BLaER1 treated with 17β-estradiol and CSF1 and Interleukin-3, amounts not matched to agents 10 nM and 100 nM (cell line): ENCODE measurements at regions not wholly inside any gene's neighbourhood (a gene's known extent, or its start where the extent isn't known, plus 50 kb on each side); places are given as distances from the start of the nearest gene placed in this dataset.

Experiments
- H3K27ac ChIP-seq, 11 experiments: shearing (Covaris generic); formaldehyde crosslinking; 2 replicates each; pipeline ENCODE4 v1.8.1; 2022
- H3K27me3 ChIP-seq, 11 experiments: shearing (Covaris generic); formaldehyde crosslinking; 2 replicates each; pipeline ENCODE4 v1.8.1; 2022
- H3K36me3 ChIP-seq, 11 experiments: shearing (Covaris generic); formaldehyde crosslinking; 2 replicates each; pipeline ENCODE4 v1.8.1; 2022
- H3K4me1 ChIP-seq, 10 experiments: shearing (Covaris generic); formaldehyde crosslinking; 2 replicates each; pipeline ENCODE4 v1.8.1; 2022
- H3K4me2 ChIP-seq, 11 experiments: shearing (Covaris generic); formaldehyde crosslinking; 2 replicates each; pipeline ENCODE4 v1.8.1; 2022
- H3K4me3 ChIP-seq, 10 experiments: shearing (Covaris generic); formaldehyde crosslinking; 2 replicates each; pipeline ENCODE4 v1.8.1; 2022
- H3K9ac ChIP-seq, 11 experiments: shearing (Covaris generic); formaldehyde crosslinking; 2 replicates each; pipeline ENCODE4 v1.8.1; 2022
- H3K9me3 ChIP-seq, 11 experiments: shearing (Covaris generic); formaldehyde crosslinking; replicated peaks in 1 of 11; 2 replicates each; pipeline ENCODE4 v1.8.1; 2022
- H4K20me1 ChIP-seq, 11 experiments: shearing (Covaris generic); formaldehyde crosslinking; 2 replicates each; pipeline ENCODE4 v1.8.1; 2022
- Cebpa-rat ChIP-seq, 11 experiments: shearing (Covaris generic); IDR thresholded peaks; 2 replicates each; pipeline ENCODE4 v1.8.1; 2022

- Histone ChIP-seq H3K27ac (no peak overlapping the region), H3K4me1 (no peaks in the 10 kb centered on the region), H3K36me3 (no peaks in the 10 kb centered on the region), H3K4me3 (no peak overlapping the region), H3K27me3 (no peaks in the 10 kb centered on the region), H3K4me2 (no peak overlapping the region), H3K9me3 (no peaks in the 10 kb centered on the region), H4K20me1 (no peaks in the 10 kb centered on the region), H3K9ac (no peak overlapping the region)
- TF ChIP-seq Cebpa-rat (IDR thresholded peaks at IDR 0.05): no peak
Measured at GRCh38 chr18:42582266-42582665, 533.2 kb downstream of the RIT2 start.

- Histone ChIP-seq H3K27ac (no peak overlapping the region), H3K9me3 (no peaks in the 10 kb centered on the region), H3K4me1 (no peaks in the 10 kb centered on the region), H4K20me1 (no peaks in the 10 kb centered on the region), H3K27me3 (no peaks in the 10 kb centered on the region), H3K4me3 (no peak overlapping the region), H3K4me2 (no peak overlapping the region), H3K9ac (no peak overlapping the region), H3K36me3 (no peaks in the 10 kb centered on the region)
- no peak for TF ChIP-seq Cebpa-rat (IDR thresholded peaks at IDR 0.05)
Measured at GRCh38 chr18:42583283-42583731, 532.2 kb downstream of the RIT2 start.

GRCh38 chr18:42586601-42587000 is 528.9 kb downstream of the RIT2 start:
- TF ChIP-seq Cebpa-rat (IDR thresholded peaks at IDR 0.05): no peak
- H3K36me3 ChIP-seq: no peaks in the 10 kb centered on the region
- no peaks in the 10 kb centered on the region for H3K27me3 ChIP-seq
- no peaks in the 10 kb centered on the region for H4K20me1 ChIP-seq
- no peak overlapping the region for H3K9ac ChIP-seq
- H3K4me1 ChIP-seq: no peaks in the 10 kb centered on the region
- no peak overlapping the region for H3K27ac ChIP-seq
- H3K4me2 ChIP-seq: no peak overlapping the region
- no peak overlapping the region for H3K4me3 ChIP-seq
- H3K9me3 ChIP-seq: no peaks in the 10 kb centered on the region

- H3K9ac ChIP-seq: no peak overlapping the region
- no peaks in the 10 kb centered on the region for H3K9me3 ChIP-seq
- H3K4me2 ChIP-seq: no peak overlapping the region
- H3K36me3 ChIP-seq: no peaks in the 10 kb centered on the region
- TF ChIP-seq Cebpa-rat (IDR thresholded peaks at IDR 0.05): no peak
- H3K27me3 ChIP-seq: no peaks in the 10 kb centered on the region
- H4K20me1 ChIP-seq: no peaks in the 10 kb centered on the region
- H3K4me1 ChIP-seq: no peaks in the 10 kb centered on the region
- H3K4me3 ChIP-seq: no peak overlapping the region
- no peak overlapping the region for H3K27ac ChIP-seq
Measured at GRCh38 chr18:42588786-42589185, 526.7 kb downstream of the RIT2 start.

GRCh38 chr18:42604820-42605219 is 510.7 kb downstream of the RIT2 start:
- no peaks in the 10 kb centered on the region for H4K20me1 ChIP-seq
- no peak overlapping the region for H3K9ac ChIP-seq
- no peaks in the 10 kb centered on the region for H3K4me1 ChIP-seq
- TF ChIP-seq Cebpa-rat (IDR thresholded peaks at IDR 0.05): no peak
- no peaks in the 10 kb centered on the region for H3K36me3 ChIP-seq
- no peak overlapping the region for H3K4me3 ChIP-seq
- no peak overlapping the region for H3K27ac ChIP-seq
- H3K27me3 ChIP-seq: no peaks in the 10 kb centered on the region
- no peak overlapping the region for H3K4me2 ChIP-seq
- H3K9me3 ChIP-seq: peaks cover 0 to 1% (median 0%) of the 10 kb centered on the region in 11 experiments; a peak in 1 of 22 replicates

GRCh38 chr18:42606886-42607495 is 508.5 kb downstream of the RIT2 start:
- Histone ChIP-seq H3K4me3 (no peak overlapping the region), H3K27ac (no peak overlapping the region), H3K9ac (no peak overlapping the region), H3K27me3 (no peaks in the 10 kb centered on the region), H3K36me3 (no peaks in the 10 kb centered on the region), H4K20me1 (no peaks in the 10 kb centered on the region), H3K4me2 (no peak overlapping the region), H3K4me1 (no peaks in the 10 kb centered on the region), H3K9me3 (peaks cover 0 to 20% (median 0%) of the 10 kb centered on the region in 11 experiments; a peak in 9 of 22 replicates)
- TF ChIP-seq Cebpa-rat (IDR thresholded peaks at IDR 0.05): no peak

GRCh38 chr18:42611134-42611533 is 504.4 kb downstream of the RIT2 start:
- Histone ChIP-seq H3K9ac (no peak overlapping the region), H4K20me1 (no peaks in the 10 kb centered on the region), H3K9me3 (peaks cover 0 to 21% (median 0%) of the 10 kb centered on the region in 11 experiments; a peak in 8 of 22 replicates), H3K4me1 (peaks cover 0 to 4% (median 0%) of the 10 kb centered on the region in 10 experiments; a peak in 1 of 20 replicates), H3K27me3 (no peaks in the 10 kb centered on the region), H3K4me3 (no peak overlapping the region), H3K36me3 (no peaks in the 10 kb centered on the region), H3K4me2 (no peak overlapping the region), H3K27ac (no peak overlapping the region)
- no peak for TF ChIP-seq Cebpa-rat (IDR thresholded peaks at IDR 0.05)

GRCh38 chr18:42614619-42615293 is 500.7 kb downstream of the RIT2 start:
- H3K36me3 ChIP-seq: no peaks in the 10 kb centered on the region
- H3K27me3 ChIP-seq: no peaks in the 10 kb centered on the region
- H3K4me2 ChIP-seq: no peak overlapping the region
- no peak overlapping the region for H3K9ac ChIP-seq
- H3K9me3 ChIP-seq: peaks cover 0 to 21% (median 0%) of the 10 kb centered on the region in 11 experiments; a peak in 8 of 22 replicates
- H4K20me1 ChIP-seq: no peaks in the 10 kb centered on the region
- no peak for TF ChIP-seq Cebpa-rat (IDR thresholded peaks at IDR 0.05)
- no peak overlapping the region for H3K4me3 ChIP-seq
- H3K27ac ChIP-seq: no peak overlapping the region
- H3K4me1 ChIP-seq: peaks cover 0 to 4% (median 0%) of the 10 kb centered on the region in 10 experiments; a peak in 1 of 20 replicates

GRCh38 chr18:42617221-42617620 is 498.3 kb downstream of the RIT2 start:
- no peaks in the 10 kb centered on the region for H4K20me1 ChIP-seq
- no peak overlapping the region for H3K4me2 ChIP-seq
- no peaks in the 10 kb centered on the region for H3K36me3 ChIP-seq
- no peak overlapping the region for H3K27ac ChIP-seq
- TF ChIP-seq Cebpa-rat (IDR thresholded peaks at IDR 0.05): no peak
- H3K9me3 ChIP-seq: peaks cover 0 to 2% (median 0%) of the 10 kb centered on the region in 11 experiments; a peak in 2 of 22 replicates
- H3K27me3 ChIP-seq: no peaks in the 10 kb centered on the region
- peaks cover 0 to 4% (median 0%) of the 10 kb centered on the region in 10 experiments; a peak in 1 of 20 replicates for H3K4me1 ChIP-seq
- H3K4me3 ChIP-seq: no peak overlapping the region
- H3K9ac ChIP-seq: no peak overlapping the region

- Histone ChIP-seq H3K9ac (no peak overlapping the region), H4K20me1 (no peaks in the 10 kb centered on the region), H3K4me2 (no peak overlapping the region), H3K9me3 (no peaks in the 10 kb centered on the region), H3K27me3 (no peaks in the 10 kb centered on the region), H3K4me3 (no peak overlapping the region), H3K4me1 (peaks cover 0 to 1% (median 0%) of the 10 kb centered on the region in 10 experiments; a peak in 1 of 20 replicates), H3K27ac (no peak overlapping the region), H3K36me3 (no peaks in the 10 kb centered on the region)
- TF ChIP-seq Cebpa-rat (IDR thresholded peaks at IDR 0.05): no peak
Measured at GRCh38 chr18:42619771-42620170, 495.7 kb downstream of the RIT2 start.
